Activated CD4-positive, alpha-beta T cell treated with anti-CD3 and anti-CD28 coated beads, Interleukin-2, amount 10 ng/mL, durations not matched to agents 7 days and 5 days (primary cell): ENCODE measurements at regions not wholly inside any gene's neighbourhood (a gene's known extent, or its start where the extent isn't known, plus 50 kb on each side); places are given as distances from the start of the nearest gene placed in this dataset.

Experiments used
- CTCF ChIA-PET: fragments of 350-600 bp; sonication (Branson Sonifier 250); formaldehyde crosslinking; loops from one replicate; lab custom pipeline; 2021; ENCODE audit warnings: antibody characterized with exemption; lab: Charles Lee
- POLR2A ChIA-PET: fragments of 350-600 bp; sonication (Branson Sonifier 250); formaldehyde crosslinking; loops from one replicate; lab custom pipeline; 2021; ENCODE audit warnings: antibody characterized with exemption; lab: Charles Lee
- DNase-seq: peaks from one replicate; pipeline ENCODE4 v3.0.0-alpha.2; 2020
- H3K27ac Mint-ChIP-seq: one replicate; pipeline ENCODE4 v1.8.0; 2021; ENCODE audit warnings: mild to moderate bottlenecking, moderate library complexity, mixed read lengths
- H3K27me3 Mint-ChIP-seq: one replicate; pipeline ENCODE4 v1.8.0; 2021; ENCODE audit warnings: mixed read lengths
- H3K36me3 Mint-ChIP-seq: one replicate; pipeline ENCODE4 v1.8.0; 2021; ENCODE audit warnings: low read depth, mixed read lengths
- H3K4me1 Mint-ChIP-seq: one replicate; pipeline ENCODE4 v1.8.0; 2021; ENCODE audit warnings: mixed read lengths
- H3K4me3 Mint-ChIP-seq: one replicate; pipeline ENCODE4 v1.8.0; 2021; ENCODE audit warnings: mild to moderate bottlenecking, moderate library complexity, mixed read lengths
- H3K9me3 Mint-ChIP-seq: one replicate; pipeline ENCODE4 v1.8.0; 2021; ENCODE audit warnings: mixed read lengths

DNA sequence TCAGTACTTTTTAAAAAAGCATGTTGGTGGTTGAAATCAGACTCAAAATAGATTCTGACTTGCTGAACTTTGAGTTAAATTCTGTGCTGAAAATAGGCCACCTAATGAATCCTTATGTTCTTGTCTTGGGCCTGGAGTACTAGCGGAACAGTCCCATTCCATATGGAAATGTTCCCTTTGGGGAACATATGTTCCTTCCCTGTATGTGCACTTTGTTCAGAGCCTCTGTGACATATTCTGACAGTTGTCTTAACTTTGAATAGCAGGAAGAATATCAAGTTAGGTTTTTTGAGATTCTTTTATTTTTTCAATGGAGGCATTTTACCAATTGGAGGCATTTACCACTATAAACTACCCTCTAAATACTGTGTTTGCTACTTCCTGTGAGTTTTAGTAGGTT is 1667.8 kb downstream of the PLA2G4A start:
- ChIA-PET CTCF (no interaction called here), POLR2A (no interaction called here)
- Mint-ChIP-seq H3K36me3 (no peaks in the 10 kb centered on the region), H3K4me1 (no peaks in the 10 kb centered on the region), H3K27ac (no peak overlapping the region), H3K9me3 (peaks cover 15% of the 10 kb centered on the region), H3K4me3 (no peak overlapping the region), H3K27me3 (no peaks in the 10 kb centered on the region)
- DNase-seq, result no peak

DNA sequence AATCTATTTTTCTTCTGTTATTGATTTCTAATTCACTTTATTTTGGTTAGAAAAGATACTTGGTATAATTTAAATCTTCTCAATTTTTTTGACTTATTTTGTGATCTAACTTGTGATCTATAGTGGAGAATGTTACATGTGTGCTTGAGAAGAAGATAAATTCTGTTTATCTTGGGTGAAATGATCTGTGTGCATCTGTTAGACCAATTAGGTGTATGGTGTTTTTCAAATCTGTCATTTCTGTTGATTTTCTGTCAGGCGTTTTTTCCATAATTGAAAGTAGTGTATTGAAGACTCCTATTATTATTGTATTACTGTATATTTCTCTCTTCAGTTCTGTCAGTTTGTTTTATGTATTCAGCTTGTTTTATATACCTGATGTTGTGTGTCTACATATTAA is 1668.3 kb downstream of the PLA2G4A start:
- H3K27ac Mint-ChIP-seq, result no peak overlapping the region
- no peaks in the 10 kb centered on the region for H3K4me1 Mint-ChIP-seq
- no peaks in the 10 kb centered on the region for H3K36me3 Mint-ChIP-seq
- H3K27me3 Mint-ChIP-seq, result no peaks in the 10 kb centered on the region
- ChIA-PET CTCF (no interaction called here), POLR2A (no interaction called here)
- H3K9me3 Mint-ChIP-seq, result peaks cover 15% of the 10 kb centered on the region
- H3K4me3 Mint-ChIP-seq, result no peak overlapping the region
- DNase-seq, result no peak

DNA sequence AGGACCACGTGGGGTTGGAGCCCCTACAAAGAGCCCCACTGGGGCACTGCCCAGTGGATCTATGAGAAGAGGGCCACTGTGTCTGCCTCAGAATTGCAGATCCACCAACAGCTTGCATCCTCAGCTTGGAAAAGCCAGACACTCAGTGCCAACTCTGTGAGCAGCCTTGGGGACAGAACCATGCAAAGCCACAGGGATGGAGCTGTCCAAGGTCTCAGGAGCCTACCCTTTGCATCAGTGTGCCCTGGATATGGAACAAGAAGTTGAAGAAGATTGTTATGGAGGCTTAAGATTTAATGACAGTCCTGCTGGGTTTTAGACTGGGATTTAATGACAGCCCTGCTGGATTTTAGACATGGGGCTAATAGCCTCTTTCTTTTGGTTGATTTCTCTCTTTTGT is 1670.9 kb downstream of the PLA2G4A start:
- DNase-seq, result no peak
- CTCF ChIA-PET, result no interaction called here
- no peak overlapping the region for H3K4me3 Mint-ChIP-seq

GRCh38 chr1:188514917-188515316 is 1686.2 kb downstream of the PLA2G4A start:
- CTCF ChIA-PET, result no interaction called here
- no peaks in the 10 kb centered on the region for H3K9me3 Mint-ChIP-seq

More for the DNA sequence above, 1670.9 kb downstream of the PLA2G4A start:
- Mint-ChIP-seq H3K36me3 (no peaks in the 10 kb centered on the region), H3K4me1 (no peaks in the 10 kb centered on the region), H3K27ac (no peak overlapping the region), H3K27me3 (no peaks in the 10 kb centered on the region), H3K9me3 (peaks cover 14% of the 10 kb centered on the region)
- POLR2A ChIA-PET, result no interaction called here

GRCh38 chr1:188517139-188517538 is 1688.4 kb downstream of the PLA2G4A start:
- CTCF ChIA-PET, result no interaction called here
- Mint-ChIP-seq H3K4me1 (no peaks in the 10 kb centered on the region), H3K27me3 (no peaks in the 10 kb centered on the region)

More at GRCh38 chr1:188514917-188515316, 1686.2 kb downstream of the PLA2G4A start:
- H3K27me3 Mint-ChIP-seq, result no peaks in the 10 kb centered on the region
- DNase-seq, result no peak
- POLR2A ChIA-PET, result no interaction called here
- no peak overlapping the region for H3K4me3 Mint-ChIP-seq
- no peaks in the 10 kb centered on the region for H3K36me3 Mint-ChIP-seq
- no peak overlapping the region for H3K27ac Mint-ChIP-seq
- H3K4me1 Mint-ChIP-seq, result no peaks in the 10 kb centered on the region

GRCh38 chr1:188551176-188551575 is 1722.4 kb downstream of the PLA2G4A start:
- POLR2A ChIA-PET, result no interaction called here
- DNase-seq, result no peak
- CTCF ChIA-PET, result no interaction called here

More at GRCh38 chr1:188517139-188517538, 1688.4 kb downstream of the PLA2G4A start:
- DNase-seq, result no peak
- no peaks in the 10 kb centered on the region for H3K9me3 Mint-ChIP-seq
- no peak overlapping the region for H3K4me3 Mint-ChIP-seq
- POLR2A ChIA-PET, result no interaction called here
- H3K27ac Mint-ChIP-seq, result no peak overlapping the region
- no peaks in the 10 kb centered on the region for H3K36me3 Mint-ChIP-seq

GRCh38 chr1:188557053-188557452 is 1728.3 kb downstream of the PLA2G4A start:
- ChIA-PET CTCF (no interaction called here), POLR2A (no interaction called here)
- Mint-ChIP-seq H3K27ac (no peak overlapping the region), H3K4me3 (no peak overlapping the region), H3K4me1 (no peaks in the 10 kb centered on the region), H3K9me3 (no peaks in the 10 kb centered on the region), H3K36me3 (no peaks in the 10 kb centered on the region), H3K27me3 (no peaks in the 10 kb centered on the region)
- no peak for DNase-seq

More at GRCh38 chr1:188551176-188551575, 1722.4 kb downstream of the PLA2G4A start:
- no peaks in the 10 kb centered on the region for H3K9me3 Mint-ChIP-seq
- no peaks in the 10 kb centered on the region for H3K36me3 Mint-ChIP-seq
- H3K27me3 Mint-ChIP-seq, result no peaks in the 10 kb centered on the region
- no peaks in the 10 kb centered on the region for H3K4me1 Mint-ChIP-seq
- H3K27ac Mint-ChIP-seq, result no peak overlapping the region
- no peak overlapping the region for H3K4me3 Mint-ChIP-seq

- Mint-ChIP-seq H3K4me1 (no peaks in the 10 kb centered on the region), H3K27me3 (no peaks in the 10 kb centered on the region), H3K4me3 (no peak overlapping the region), H3K9me3 (peaks cover 2% of the 10 kb centered on the region), H3K36me3 (no peaks in the 10 kb centered on the region), H3K27ac (no peak overlapping the region)
- no peak for DNase-seq
- ChIA-PET CTCF (no interaction called here), POLR2A (no interaction called here)
These were observed 1754.3 kb downstream of the PLA2G4A start for GRCh38 chr1:188582911-188583532.

GRCh38 chr1:188584119-188584518 is 1755.4 kb downstream of the PLA2G4A start:
- Mint-ChIP-seq H3K27me3 (no peaks in the 10 kb centered on the region), H3K9me3 (peaks cover 2% of the 10 kb centered on the region), H3K36me3 (no peaks in the 10 kb centered on the region), H3K4me3 (no peak overlapping the region), H3K27ac (peak overlapping the region; percentile 1), H3K4me1 (no peaks in the 10 kb centered on the region)
- ChIA-PET POLR2A (no interaction called here), CTCF (no interaction called here)
- DNase-seq, result no peak

GRCh38 chr1:188590641-188591040 is 1761.9 kb downstream of the PLA2G4A start:
- peaks cover 6% of the 10 kb centered on the region for H3K9me3 Mint-ChIP-seq
- no peaks in the 10 kb centered on the region for H3K36me3 Mint-ChIP-seq
- no peaks in the 10 kb centered on the region for H3K27me3 Mint-ChIP-seq
- H3K4me1 Mint-ChIP-seq, result no peaks in the 10 kb centered on the region
- POLR2A ChIA-PET, result no interaction called here
- CTCF ChIA-PET, result no interaction called here
- no peak for DNase-seq
- no peak overlapping the region for H3K27ac Mint-ChIP-seq
- H3K4me3 Mint-ChIP-seq, result no peak overlapping the region

- no peaks in the 10 kb centered on the region for H3K4me1 Mint-ChIP-seq
- H3K27ac Mint-ChIP-seq, result no peak overlapping the region
- POLR2A ChIA-PET, result no interaction called here
- no peaks in the 10 kb centered on the region for H3K36me3 Mint-ChIP-seq
- peaks cover 7% of the 10 kb centered on the region for H3K9me3 Mint-ChIP-seq
- H3K4me3 Mint-ChIP-seq, result no peak overlapping the region
- no peak for DNase-seq
- CTCF ChIA-PET, result no interaction called here
- H3K27me3 Mint-ChIP-seq, result no peaks in the 10 kb centered on the region
These were observed 1765.9 kb downstream of the PLA2G4A start for GRCh38 chr1:188594542-188595235.

- CTCF ChIA-PET, result no interaction called here
- Mint-ChIP-seq H3K4me1 (no peaks in the 10 kb centered on the region), H3K36me3 (no peaks in the 10 kb centered on the region), H3K4me3 (no peak overlapping the region), H3K27me3 (no peaks in the 10 kb centered on the region), H3K27ac (no peak overlapping the region), H3K9me3 (peaks cover 2% of the 10 kb centered on the region)
- POLR2A ChIA-PET, result no interaction called here
- DNase-seq, result no peak
These were observed 1770.6 kb downstream of the PLA2G4A start for GRCh38 chr1:188599313-188599712.

DNA sequence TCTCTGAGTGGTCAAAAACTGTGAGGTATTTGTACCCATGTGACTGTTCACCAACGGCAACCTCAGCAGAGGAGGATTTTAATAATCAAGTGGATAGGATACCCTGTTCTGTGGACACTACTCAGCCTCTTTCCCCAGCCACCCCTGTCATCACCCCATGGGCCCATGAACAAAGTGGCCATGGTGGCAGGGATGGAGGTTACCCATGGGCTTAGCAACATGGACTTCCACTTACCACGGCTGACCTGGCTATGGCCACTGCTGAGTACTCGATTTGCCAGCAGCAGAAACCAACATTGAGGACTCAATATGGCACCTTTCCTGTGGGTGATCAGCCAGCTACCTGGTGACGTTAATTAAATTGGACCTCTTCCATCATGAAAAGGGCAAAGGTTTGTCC is 1782.7 kb downstream of the PLA2G4A start:
- CTCF ChIA-PET, result no interaction called here
- H3K27me3 Mint-ChIP-seq, result no peaks in the 10 kb centered on the region
- no peaks in the 10 kb centered on the region for H3K36me3 Mint-ChIP-seq
- H3K9me3 Mint-ChIP-seq, result peaks cover 10% of the 10 kb centered on the region
- DNase-seq, result no peak
- H3K27ac Mint-ChIP-seq, result no peak overlapping the region
- POLR2A ChIA-PET, result no interaction called here
- no peaks in the 10 kb centered on the region for H3K4me1 Mint-ChIP-seq
- H3K4me3 Mint-ChIP-seq, result no peak overlapping the region
